Breast epithelium (tissue), 3 donors: ENCODE measurements at regions not wholly inside any gene's neighbourhood (a gene's known extent, or its start where the extent isn't known, plus 50 kb on each side); places are given as distances from the start of the nearest gene placed in this dataset.

Experiments used
- POLR2A ChIP-seq: fragments of 450-650 bp; IDR thresholded peaks from one replicate; pipeline ENCODE4 v1.6.1; 2016; ENCODE audit warnings: antibody characterized with exemption, mild to moderate bottlenecking, moderate library complexity
- POLR2AphosphoS5 ChIP-seq, 3 donors: sonication (generic); formaldehyde crosslinking; IDR thresholded peaks; one replicate each; pipeline ENCODE4 v1.6.1; 2017; ENCODE audit warnings: antibody characterized with exemption in 3 of 3
- TF ChIP-seq, protein P1 (sequence below), 3 donors: fragments of 450-650 bp; IDR thresholded peaks; one replicate each; pipeline ENCODE4 v1.5.1; 2016 to 2017; ENCODE audit warnings: antibody characterized with exemption in 3 of 3, mild to moderate bottlenecking in 3 of 3, moderate library complexity in 3 of 3

DNA sequence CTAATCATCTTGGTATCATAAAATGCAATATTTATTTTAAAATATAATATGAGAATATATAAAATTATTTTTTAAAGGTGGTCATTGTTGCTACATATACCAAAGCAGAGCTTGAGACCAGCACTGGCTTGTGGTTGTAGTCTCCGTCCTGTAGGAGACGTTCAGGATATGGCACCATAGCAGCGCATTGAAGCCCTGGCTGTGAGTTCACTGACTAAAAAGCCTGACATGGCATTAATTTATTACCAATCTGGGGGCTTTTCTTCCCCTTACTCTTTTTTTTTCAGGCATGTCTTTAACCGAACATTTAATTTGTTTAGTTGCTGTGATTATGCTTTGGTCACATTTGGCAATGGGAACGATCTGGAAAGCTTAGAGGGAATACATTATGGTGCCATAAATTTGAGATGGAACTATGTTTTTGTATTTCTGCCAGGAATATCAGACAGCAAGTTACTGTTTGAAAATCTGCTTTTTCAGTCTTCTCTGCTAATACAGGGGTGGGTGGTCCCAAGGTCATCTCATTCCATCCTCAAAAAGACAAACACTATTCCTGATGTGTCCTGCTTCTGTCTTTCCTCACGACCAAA, 108.5 kb downstream of the ZIC4 start:
- TF ChIP-seq, protein P1, sequence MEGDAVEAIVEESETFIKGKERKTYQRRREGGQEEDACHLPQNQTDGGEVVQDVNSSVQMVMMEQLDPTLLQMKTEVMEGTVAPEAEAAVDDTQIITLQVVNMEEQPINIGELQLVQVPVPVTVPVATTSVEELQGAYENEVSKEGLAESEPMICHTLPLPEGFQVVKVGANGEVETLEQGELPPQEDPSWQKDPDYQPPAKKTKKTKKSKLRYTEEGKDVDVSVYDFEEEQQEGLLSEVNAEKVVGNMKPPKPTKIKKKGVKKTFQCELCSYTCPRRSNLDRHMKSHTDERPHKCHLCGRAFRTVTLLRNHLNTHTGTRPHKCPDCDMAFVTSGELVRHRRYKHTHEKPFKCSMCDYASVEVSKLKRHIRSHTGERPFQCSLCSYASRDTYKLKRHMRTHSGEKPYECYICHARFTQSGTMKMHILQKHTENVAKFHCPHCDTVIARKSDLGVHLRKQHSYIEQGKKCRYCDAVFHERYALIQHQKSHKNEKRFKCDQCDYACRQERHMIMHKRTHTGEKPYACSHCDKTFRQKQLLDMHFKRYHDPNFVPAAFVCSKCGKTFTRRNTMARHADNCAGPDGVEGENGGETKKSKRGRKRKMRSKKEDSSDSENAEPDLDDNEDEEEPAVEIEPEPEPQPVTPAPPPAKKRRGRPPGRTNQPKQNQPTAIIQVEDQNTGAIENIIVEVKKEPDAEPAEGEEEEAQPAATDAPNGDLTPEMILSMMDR (IDR thresholded peaks at IDR 0.05): no peak
- TF ChIP-seq POLR2AphosphoS5 (IDR thresholded peaks at IDR 0.05) (no peak), POLR2A (no peak)
